HG03342 (cell line): ENCODE measurements at regions not wholly inside any gene's neighbourhood (a gene's known extent, or its start where the extent isn't known, plus 50 kb on each side); places are given as distances from the start of the nearest gene placed in this dataset.

ENCODE experiments used
- ATAC-seq: cut with Tn5 transposase; IDR thresholded peaks from one replicate; pipeline ENCODE4 v1.9.1; 2021; ENCODE audit warnings: mild to moderate bottlenecking, moderate library complexity; ENCODE audit not compliant: unreplicated experiment

- ATAC-seq = no peak
Observed at GRCh38 chr22:47605886-47606285, 843.4 kb downstream of the TBC1D22A start.

- ATAC-seq = no peak
Observed at GRCh38 chr22:47605441-47605840, 843.0 kb downstream of the TBC1D22A start.

- no peak for ATAC-seq
Observed at GRCh38 chr22:47604563-47604962, 842.1 kb downstream of the TBC1D22A start.

- no peak for ATAC-seq
Observed at GRCh38 chr22:47602732-47603131, 840.3 kb downstream of the TBC1D22A start.

GRCh38 chr22:47601666-47602065 lies 839.2 kb downstream of the TBC1D22A start:
- ATAC-seq = no peak

GRCh38 chr22:47600791-47601625 lies 838.6 kb downstream of the TBC1D22A start:
- ATAC-seq = no peak

- no peak for ATAC-seq
Observed at GRCh38 chr22:47600281-47600680, 837.8 kb downstream of the TBC1D22A start.

GRCh38 chr22:47599753-47600152 lies 837.3 kb downstream of the TBC1D22A start:
- no peak for ATAC-seq

GRCh38 chr22:47598864-47599263 lies 836.4 kb downstream of the TBC1D22A start:
- no peak for ATAC-seq

- no peak for ATAC-seq
Observed at GRCh38 chr22:47597041-47597440, 834.6 kb downstream of the TBC1D22A start.

GRCh38 chr22:47596176-47596690 lies 833.8 kb downstream of the TBC1D22A start:
- ATAC-seq = no peak

GRCh38 chr22:47594836-47595521 lies 832.5 kb downstream of the TBC1D22A start:
- no peak for ATAC-seq

GRCh38 chr22:47593911-47594311 lies 831.5 kb downstream of the TBC1D22A start:
- no peak for ATAC-seq

GRCh38 chr22:47593291-47593690 lies 830.8 kb downstream of the TBC1D22A start:
- ATAC-seq = no peak

GRCh38 chr22:47592791-47593190 lies 830.3 kb downstream of the TBC1D22A start:
- no peak for ATAC-seq

GRCh38 chr22:47591709-47592108 lies 829.3 kb downstream of the TBC1D22A start:
- ATAC-seq = no peak

- no peak for ATAC-seq
Observed at GRCh38 chr22:47591016-47591415, 828.6 kb downstream of the TBC1D22A start.

GRCh38 chr22:47589271-47590250 lies 827.1 kb downstream of the TBC1D22A start:
- ATAC-seq = no peak

GRCh38 chr22:47588578-47588960 lies 826.1 kb downstream of the TBC1D22A start:
- ATAC-seq = no peak

- ATAC-seq = no peak
Observed at GRCh38 chr22:47587861-47588577, 825.6 kb downstream of the TBC1D22A start.
